NT2/D1 (cell line): ENCODE measurements at regions not wholly inside any gene's neighbourhood (a gene's known extent, or its start where the extent isn't known, plus 50 kb on each side); places are given as distances from the start of the nearest gene placed in this dataset.

Experiments used
- SUZ12 ChIP-seq: IDR thresholded peaks from 2 replicates; pipeline ENCODE4 v1.6.1; 2011; ENCODE audit not compliant: insufficient read length, insufficient read depth; ENCODE audit errors: extremely low read depth
- YY1 ChIP-seq: IDR thresholded peaks from 2 replicates; pipeline ENCODE4 v1.6.1; 2011; ENCODE audit not compliant: insufficient read length, insufficient read depth
- ZNF274 ChIP-seq: IDR thresholded peaks from 2 replicates; pipeline ENCODE4 v1.6.1; 2011; ENCODE audit warnings: mild to moderate bottlenecking, low read depth, low read length

GRCh38 chr18:61612517-61612916 is 279.3 kb downstream of the CDH20 start:
- TF ChIP-seq YY1 (no peak), ZNF274 (no peak), SUZ12 (no peak)
